HG02678 (cell line): ENCODE measurements at regions not wholly inside any gene's neighbourhood (a gene's known extent, or its start where the extent isn't known, plus 50 kb on each side); places are given as distances from the start of the nearest gene placed in this dataset.
"Not testable (repeated sequence)": the region's sequence is repeated elsewhere in the genome, so short reads cannot be mapped to it uniquely, and the experiment has no call there.

Experiments
- ATAC-seq: cut with Tn5 transposase; IDR thresholded peaks from one replicate; pipeline ENCODE4 v1.9.1; 2021; ENCODE audit warnings: mild to moderate bottlenecking, moderate library complexity; ENCODE audit not compliant: unreplicated experiment

DNA sequence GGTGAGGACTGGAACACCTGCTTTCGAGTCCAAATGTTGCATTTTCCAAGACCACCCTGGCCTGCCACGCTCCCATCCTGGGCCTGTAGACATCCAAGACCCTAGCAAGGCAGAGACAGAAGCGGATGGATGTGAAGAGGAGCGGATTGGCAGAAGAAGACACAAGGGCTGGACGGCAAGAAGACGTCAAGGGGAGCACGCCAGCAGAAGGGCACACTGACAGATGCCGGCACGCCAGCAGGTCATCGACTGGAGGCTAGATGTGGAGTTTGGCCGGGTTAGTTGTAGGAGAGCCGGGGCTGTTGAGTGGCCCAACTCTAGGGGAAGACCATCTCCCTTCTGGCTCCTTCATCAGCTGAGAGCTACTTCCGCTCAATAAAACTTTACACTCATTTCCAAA lies 251.6 kb downstream of the ZWINT start:
- ATAC-seq, result no peak

DNA sequence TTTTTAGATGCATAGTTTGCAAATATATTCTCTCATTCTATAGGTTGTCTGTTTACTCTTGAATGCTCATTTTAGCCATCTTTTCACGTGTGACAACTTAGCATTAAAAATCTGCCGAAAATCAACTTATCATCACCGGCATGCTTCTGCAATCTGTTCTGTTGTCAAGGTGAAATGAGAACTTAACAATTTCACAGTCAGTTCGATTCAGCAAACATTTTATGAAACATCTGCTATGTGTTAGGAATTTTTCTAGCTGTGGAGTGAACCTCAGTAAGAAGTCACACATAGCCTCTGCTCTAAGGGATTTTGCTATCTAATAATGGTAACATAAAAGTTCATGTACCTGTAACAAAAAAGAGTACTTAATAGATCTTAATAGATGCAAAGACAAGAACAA lies 256.1 kb downstream of the ZWINT start:
- ATAC-seq, result no peak

DNA sequence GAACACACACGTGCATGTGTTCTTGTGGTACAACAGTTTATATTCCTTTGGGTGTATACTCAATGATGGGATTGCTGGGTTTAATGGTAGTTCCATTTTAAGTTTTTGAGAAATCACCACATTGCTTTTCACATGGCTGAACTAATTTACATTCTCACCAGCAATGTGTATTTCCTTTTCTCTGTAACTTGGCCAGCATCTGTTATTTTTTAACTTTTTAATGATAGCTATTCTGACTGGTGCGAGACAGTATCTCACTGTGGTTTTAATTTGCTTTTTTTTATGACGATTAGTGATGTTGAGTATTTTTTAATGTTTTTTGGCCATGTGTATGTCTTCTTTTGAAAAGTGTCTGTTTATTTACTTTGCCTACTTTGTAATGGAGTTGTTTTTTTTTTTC lies 256.6 kb downstream of the ZWINT start:
- no peak for ATAC-seq

DNA sequence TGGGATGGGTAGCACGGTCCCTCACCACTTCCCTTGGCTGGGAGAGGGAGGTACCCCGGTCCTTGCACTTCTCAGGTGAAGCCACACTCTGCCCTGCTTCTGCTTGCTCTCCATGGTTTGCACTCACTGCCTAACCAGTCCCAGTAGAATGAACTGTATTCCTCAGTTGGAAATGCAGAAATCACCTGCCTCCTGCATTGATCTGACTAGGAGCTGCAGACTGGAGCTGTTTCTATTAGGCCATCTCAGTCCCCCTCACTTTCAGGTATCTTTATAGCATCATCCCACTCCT lies 264.9 kb downstream of the ZWINT start:
- ATAC-seq, result no peak

DNA sequence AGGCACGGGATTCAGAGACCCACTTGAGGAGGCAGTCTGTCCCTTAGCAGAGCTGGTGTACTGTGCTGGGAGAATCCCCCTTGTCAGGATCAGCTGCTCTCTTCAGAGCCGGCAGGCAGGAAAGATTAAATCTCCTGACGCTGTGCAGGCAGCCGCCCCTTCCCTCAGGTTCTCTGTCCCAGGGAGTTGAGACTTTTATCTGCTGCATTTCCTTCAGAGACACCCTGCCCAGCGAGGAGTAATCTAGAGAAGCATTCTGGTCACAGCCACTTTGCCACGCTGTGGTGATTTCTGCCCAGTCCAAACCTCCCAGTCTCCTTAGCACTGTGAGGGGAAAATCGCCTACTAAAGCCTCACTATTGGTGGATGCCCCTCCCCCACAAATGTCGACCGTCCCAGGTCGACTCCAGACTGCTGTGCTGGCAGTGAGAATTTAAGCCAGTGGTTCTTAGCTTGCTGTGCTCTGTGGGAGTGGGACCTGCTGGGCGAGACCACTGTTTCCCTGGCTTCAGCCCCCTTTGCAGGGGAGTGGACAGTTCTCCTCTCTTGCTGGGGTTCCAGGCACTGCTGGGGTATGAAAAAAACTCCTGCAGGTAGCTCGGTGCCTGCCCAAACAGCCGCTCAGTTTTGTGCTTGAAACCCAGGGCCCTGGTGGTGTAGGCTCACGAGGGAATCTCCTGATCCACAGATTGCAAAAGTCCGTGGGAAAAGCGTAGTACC lies 265.4 kb downstream of the ZWINT start:
- no peak for ATAC-seq

DNA sequence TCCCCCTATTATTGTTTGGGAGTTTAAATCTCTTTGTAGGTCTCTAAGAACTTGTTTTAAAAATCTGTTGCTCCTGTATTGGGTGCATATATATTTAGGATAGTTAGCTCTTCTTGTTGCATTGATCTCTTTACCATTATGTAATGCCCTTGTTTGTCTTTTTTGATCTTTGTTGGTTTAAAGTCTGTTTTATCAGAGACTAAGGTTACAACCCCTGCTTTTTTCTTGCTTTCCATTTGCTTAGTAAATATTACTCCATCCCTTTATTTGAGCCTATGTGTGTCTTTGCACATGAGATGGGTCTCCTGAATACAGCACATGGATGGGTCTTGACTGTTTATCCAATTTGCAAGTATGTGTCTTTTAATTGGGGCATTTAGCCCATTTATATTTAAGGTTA lies 267.4 kb downstream of the ZWINT start:
- not testable (repeated sequence) for ATAC-seq

DNA sequence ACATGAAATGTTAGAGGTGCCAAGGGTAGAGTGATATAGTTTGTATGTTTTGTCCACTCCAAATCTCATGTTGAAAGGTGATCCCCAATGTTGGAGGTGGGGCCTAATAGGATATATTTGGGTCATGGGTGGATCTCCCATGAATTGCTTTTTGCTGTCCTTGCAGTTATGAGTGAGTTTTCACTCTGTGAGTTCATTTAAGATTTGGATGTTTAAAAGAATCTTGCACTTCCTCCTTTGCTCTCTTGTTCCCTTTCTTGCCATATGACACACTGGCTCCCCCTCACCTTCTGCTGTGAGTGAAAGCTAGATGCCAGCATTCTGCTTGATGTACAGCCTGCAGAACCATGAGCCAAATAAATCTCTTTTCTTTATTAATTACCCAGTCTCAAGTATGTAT lies 269.2 kb downstream of the ZWINT start:
- ATAC-seq, result no peak

DNA sequence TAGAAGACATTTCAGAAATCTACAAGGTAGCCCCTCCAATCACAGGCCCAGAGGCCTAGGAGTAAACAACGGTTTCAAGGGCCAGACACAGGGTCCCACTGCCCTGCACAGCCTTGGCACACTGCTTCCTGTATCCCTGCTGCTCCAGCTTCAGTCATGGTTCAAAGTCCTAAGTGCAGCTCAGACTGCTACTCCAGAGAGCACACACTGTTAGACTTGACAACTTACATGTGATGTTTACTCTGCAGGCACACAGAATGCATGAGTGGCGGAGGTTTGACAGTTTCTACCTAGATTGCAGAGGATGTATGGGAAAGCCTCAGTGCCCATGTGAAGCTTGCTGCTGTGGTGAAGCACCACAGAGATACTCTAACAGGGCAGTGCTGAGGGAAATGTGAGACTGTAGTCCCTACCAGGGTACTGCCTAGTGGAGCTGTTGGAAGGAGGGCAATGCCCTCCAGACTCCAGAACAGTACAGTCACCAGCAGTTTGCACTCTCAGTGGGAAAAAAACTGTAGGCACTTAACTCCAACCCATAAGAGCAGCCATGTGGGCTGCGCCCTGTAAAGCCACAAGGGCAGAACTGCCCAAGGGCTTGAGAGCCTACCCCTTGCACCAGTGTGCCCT lies 270.0 kb downstream of the ZWINT start:
- no peak for ATAC-seq

DNA sequence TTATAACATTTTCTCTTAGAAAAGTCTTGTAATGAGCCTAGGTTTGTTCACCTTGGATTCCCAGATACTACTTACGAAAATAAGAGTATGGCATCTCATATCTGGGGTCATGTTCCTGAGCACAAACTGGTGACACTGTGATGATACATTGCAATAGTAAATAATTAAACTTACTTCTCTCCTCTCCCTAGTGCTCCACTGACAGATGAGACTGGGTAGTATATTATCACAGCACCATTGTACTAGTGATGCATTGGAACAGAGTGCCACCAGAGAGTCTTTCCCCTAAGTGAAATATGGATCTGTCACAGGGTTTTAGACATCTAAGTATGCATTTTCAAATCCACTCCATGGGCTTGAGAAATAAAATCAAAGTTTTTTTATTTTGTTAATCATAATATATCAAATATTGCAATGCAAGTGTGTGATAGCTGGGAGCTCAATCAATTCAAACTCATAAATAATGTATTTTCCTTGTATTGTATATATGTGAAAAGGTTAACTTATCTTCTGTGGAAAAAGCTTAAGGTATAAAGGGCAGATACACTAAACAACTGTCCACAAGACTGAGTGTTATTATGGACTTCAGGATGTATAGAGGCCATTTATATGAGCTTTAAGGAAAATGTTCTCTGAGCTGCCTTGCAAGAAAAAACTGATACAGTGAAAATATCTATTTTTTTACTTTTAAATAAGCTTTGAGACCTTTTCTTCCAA lies 275.5 kb downstream of the ZWINT start:
- no peak for ATAC-seq

DNA sequence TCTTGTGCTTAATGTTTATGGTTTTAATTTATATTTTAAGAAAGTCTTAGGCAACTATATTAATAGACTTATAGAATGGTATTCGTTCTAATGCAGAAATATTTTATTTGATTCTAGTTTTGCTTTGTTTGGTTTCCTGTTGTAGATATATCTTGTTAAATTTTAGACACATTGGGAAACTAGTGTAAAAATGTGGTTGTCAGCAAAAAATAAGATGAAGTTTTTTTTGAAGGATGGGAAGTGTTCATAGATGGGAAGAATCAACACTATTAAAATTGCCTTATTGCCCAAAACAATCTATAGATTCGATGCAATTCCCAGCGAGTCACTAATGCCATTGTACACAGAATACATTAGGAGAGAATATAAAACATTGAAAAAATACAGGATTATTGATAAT lies 278.9 kb downstream of the ZWINT start:
- ATAC-seq, result no peak

DNA sequence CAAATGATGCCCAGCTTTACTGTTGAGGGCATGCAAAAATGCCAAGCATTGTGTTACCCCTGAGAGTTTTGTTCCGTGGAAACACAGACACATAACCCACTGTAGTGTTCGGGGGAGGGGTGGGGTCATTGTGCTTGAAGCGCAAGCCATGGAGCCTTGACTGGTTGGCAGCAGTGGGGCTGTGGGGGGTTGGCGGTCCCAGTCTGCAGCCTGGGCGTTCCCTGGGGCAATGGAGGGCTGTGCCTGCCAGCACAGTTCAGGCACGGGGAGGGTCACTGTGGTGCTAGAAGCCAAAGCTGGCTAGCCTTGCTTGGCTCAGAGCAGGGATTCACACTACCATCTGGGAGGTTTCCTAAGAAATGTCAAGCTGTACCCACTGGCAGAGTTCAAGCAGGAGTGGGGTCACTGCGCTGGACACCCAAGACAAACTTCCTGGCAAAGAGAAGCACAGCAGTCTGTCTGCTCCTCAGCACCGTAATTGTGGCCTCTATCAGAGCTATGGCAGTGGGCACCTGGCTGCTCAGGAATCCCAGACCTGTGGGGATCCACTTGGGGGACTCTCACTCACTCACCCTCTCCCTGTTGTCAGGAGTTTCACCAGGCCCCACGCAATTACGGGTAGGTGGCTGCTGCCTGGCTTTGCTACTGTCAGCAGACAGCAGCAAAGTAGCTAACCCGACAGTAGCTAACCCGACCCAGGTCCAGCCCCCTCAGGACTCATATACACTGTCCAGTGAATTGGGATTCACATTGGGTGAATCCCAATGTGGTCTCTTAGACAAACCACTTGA lies 292.4 kb downstream of the ZWINT start:
- no peak for ATAC-seq

DNA sequence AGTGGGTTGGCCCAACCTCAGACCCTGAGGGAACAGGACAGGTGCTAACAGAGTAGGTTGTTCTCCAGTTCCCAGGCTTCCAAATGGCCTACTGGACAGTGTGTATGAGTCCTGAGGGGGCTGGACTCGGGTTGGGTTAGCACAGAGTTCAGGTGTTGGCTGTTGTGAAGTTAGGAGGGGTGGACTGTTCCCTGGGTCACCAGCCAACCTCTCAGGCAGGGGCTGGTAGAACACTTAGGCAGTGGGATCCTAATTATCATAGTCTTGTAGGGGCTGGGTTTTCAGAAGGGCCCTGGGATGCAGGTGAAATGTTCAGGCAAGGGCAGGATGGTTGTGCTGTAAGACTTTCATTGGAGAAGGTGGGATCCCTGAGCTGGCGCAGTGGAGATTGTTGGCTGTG lies 293.0 kb downstream of the ZWINT start:
- ATAC-seq, result no peak

DNA sequence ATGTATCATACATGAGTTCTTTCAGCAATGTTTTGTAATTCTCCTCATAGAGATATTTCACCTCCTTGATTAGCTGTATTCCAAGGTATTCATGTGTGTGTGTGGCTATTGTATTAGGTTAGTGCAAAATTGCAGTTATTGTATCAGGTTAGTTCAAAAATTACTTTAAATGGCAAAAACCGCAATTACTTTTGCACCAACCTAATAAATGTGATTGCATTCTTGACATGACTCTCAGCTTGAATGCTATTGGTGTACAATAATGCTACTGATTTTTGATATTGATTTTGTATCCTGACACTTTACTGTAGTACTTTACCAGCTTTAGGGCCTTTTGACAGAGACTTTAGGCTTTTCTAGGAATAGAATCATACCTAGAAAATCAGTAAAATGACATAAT lies 297.4 kb downstream of the ZWINT start:
- no peak for ATAC-seq

DNA sequence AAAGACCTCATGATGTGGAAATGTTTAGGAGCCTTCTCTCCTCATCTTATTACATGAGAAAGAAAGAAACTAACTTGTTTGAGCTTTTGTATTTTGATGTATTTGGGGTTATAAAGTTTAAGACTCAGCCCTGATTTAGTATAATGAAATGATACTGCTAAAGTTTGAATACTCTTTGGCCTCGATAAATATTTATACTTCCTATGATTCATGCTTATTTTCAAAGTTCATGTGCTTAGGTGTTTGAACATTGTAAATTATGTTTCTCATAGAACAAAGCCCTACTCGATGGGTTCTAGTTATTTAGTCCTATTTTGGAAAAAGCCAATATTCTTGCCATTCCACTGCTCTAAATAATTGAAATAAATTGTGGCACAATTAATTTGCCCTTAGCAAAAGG lies 303.2 kb downstream of the ZWINT start:
- no peak for ATAC-seq

DNA sequence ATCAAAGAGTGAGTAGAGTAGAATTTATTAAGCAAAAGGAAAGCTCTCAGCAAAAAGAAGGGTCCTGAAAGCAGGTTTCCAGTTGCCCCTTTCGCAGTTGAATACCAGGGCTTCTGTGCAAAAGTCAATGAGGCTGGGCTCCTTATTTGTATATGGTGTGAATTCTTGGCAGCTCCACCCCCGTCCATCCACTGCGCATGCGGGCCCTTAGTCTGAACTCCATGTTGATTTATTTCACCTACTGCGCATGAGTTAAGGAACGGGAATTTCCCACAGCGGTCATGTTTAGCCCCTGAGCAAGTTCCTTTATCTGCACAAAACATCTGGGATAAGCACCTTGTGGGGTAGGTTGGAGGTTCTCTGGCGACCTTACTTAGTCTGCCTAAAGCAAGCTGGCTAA lies 325.6 kb downstream of the ZWINT start:
- ATAC-seq, result no peak

DNA sequence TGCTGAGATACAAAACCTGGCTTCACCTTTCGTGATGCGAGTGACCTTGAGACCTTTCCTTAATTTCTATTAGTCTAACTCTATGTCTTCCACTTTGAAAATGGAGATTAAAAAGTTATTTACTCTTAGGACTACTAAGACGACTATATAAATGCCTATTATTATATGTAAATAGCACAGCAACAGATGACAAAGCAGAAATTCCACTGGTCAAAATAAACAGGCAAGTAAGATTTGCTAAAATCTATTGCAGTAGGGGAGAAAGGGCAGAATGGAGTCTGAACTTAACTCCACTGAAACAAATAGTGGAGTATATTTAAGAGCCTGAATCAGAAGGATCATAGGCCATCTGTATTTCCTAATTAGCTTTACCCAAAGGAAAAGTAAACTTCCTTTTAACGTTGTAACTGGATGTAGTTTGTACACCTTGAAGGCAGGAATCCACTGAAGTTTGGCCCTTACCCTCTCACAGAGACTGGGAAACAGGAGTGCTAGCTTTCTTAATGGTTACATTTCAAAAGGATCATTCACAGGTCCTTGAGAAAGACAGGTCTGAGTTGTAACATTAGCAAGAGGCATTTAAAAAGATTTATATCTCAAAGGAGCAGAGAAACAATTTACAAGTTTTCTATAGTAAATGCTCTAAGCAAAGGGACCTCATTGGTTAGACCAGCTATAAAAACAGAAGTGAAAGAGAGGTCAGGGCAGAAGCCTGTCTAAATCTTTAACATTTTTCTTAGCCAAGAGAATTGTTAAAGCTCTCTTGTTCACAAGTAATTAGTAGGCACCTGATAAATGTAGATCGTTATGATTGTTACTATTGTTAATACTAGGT lies 332.5 kb downstream of the ZWINT start:
- ATAC-seq, result no peak

DNA sequence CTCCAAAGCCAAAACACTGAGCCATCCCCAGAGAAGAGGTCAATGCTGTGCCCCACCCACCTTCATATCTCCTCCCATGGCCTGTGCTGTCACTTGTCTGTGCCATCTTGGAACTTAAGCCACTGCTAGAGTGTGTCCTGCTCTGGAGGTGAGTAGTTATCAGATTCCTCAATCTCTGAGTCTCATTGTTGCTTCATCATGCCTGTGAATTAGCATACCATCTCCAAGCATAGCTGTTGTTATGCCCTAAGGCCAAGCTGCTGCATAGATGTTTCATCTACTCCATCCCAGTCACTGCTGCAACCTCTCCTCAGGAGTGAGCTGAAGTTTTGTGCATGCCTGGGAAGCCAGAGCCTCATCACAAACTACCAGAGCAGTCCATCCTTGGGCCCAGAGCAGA lies 349.0 kb downstream of the ZWINT start:
- ATAC-seq, result no peak

DNA sequence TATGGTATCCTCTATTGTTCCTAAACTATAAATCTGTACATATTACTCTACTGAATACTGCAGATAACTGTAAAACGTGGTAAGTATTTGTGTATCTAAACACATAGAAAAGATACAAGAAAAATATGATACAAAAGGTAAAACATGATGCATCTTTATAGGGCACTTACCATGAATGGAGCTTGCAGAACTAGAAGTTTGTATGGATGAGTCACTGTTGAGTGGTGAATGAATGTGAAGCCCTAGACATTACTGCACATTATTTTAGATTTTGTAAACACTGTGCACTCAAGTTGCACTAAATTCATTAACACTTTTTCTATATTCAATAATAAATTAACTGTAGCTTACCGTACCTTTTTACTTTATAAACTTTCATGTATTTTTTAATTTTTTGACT lies 357.5 kb downstream of the ZWINT start:
- no peak for ATAC-seq

DNA sequence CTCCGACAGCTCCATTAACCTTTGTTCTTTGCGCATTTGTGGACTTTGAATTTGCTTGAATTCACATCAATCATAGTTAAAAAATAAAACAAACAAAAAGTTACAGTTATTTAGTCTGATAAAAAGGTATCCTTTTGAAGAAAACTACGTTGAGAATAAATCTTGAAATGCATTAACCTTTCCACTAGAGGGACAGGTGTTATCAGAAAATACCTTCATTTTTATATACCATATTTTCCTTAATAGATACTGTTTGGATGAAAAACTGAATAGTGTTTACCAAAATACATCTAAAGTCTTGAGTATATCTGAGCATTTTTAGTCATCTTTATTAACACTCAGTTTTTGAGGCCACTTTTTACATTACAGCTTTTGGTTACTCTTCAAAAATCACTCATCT lies 371.9 kb downstream of the ZWINT start:
- no peak for ATAC-seq

DNA sequence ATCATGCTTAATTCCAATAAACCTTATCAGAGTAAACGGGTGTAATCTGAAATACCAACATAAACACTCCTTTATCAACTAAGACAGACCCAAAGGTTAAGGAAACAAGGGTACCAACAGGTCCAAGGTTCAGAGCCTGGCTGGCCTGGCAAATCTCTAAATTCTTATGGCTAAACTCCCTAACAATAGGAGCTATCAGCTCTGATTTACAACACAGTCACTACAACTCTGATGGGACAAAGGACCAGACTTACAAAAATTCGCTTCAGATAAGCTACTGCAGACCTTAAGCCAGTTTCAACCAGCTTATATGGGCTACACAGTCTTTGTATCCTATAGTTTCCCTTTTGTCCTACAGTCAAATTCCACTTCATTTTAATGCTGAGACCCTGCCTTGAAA lies 381.9 kb downstream of the ZWINT start:
- ATAC-seq, result no peak

DNA sequence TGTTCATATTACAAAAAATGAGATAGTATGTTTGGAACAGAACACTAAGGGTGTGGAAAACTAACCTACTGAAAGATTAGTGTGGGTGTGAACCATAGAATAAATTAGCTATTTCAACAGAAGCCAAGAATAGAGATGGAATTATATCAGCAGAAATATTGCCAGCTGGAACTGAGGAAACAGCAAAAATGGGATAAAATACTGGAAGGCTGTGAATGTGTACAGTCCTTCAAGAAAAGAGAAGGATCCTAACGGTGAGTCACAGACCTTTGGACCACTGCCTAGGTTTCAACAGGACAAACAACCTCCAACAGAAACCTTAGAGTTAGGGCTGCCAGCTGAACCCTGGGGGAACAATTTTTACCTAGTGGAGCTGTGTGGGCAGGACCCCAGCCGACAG lies 395.0 kb downstream of the ZWINT start:
- no peak for ATAC-seq
